ENCODE measurements at regions not wholly inside any gene's neighbourhood (a gene's known extent, or its start where the extent isn't known, plus 50 kb on each side); places are given as distances from the start of the nearest gene placed in this dataset.

DNA sequence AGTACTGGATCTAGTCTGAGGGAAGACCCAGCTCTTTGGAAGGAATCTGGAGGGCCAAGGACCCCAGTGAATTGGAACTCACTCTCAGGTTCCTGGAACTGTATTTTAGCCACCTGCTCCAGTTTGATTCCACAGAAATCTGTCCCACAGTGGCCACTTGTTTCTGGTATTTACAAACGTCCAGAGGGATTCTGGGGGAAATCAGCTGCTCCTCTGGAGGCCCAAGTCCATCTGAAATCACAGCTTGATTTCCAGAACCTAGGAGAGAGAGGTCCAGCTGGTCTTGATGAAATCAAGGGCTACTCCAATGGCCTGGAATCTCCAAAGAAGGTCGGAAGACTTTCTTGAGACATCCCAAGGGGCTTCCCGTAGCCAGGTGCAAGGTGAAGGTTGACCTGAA is 132.3 kb upstream of the UMPS start (continued):
- TF ChIP-seq, protein P1, sequence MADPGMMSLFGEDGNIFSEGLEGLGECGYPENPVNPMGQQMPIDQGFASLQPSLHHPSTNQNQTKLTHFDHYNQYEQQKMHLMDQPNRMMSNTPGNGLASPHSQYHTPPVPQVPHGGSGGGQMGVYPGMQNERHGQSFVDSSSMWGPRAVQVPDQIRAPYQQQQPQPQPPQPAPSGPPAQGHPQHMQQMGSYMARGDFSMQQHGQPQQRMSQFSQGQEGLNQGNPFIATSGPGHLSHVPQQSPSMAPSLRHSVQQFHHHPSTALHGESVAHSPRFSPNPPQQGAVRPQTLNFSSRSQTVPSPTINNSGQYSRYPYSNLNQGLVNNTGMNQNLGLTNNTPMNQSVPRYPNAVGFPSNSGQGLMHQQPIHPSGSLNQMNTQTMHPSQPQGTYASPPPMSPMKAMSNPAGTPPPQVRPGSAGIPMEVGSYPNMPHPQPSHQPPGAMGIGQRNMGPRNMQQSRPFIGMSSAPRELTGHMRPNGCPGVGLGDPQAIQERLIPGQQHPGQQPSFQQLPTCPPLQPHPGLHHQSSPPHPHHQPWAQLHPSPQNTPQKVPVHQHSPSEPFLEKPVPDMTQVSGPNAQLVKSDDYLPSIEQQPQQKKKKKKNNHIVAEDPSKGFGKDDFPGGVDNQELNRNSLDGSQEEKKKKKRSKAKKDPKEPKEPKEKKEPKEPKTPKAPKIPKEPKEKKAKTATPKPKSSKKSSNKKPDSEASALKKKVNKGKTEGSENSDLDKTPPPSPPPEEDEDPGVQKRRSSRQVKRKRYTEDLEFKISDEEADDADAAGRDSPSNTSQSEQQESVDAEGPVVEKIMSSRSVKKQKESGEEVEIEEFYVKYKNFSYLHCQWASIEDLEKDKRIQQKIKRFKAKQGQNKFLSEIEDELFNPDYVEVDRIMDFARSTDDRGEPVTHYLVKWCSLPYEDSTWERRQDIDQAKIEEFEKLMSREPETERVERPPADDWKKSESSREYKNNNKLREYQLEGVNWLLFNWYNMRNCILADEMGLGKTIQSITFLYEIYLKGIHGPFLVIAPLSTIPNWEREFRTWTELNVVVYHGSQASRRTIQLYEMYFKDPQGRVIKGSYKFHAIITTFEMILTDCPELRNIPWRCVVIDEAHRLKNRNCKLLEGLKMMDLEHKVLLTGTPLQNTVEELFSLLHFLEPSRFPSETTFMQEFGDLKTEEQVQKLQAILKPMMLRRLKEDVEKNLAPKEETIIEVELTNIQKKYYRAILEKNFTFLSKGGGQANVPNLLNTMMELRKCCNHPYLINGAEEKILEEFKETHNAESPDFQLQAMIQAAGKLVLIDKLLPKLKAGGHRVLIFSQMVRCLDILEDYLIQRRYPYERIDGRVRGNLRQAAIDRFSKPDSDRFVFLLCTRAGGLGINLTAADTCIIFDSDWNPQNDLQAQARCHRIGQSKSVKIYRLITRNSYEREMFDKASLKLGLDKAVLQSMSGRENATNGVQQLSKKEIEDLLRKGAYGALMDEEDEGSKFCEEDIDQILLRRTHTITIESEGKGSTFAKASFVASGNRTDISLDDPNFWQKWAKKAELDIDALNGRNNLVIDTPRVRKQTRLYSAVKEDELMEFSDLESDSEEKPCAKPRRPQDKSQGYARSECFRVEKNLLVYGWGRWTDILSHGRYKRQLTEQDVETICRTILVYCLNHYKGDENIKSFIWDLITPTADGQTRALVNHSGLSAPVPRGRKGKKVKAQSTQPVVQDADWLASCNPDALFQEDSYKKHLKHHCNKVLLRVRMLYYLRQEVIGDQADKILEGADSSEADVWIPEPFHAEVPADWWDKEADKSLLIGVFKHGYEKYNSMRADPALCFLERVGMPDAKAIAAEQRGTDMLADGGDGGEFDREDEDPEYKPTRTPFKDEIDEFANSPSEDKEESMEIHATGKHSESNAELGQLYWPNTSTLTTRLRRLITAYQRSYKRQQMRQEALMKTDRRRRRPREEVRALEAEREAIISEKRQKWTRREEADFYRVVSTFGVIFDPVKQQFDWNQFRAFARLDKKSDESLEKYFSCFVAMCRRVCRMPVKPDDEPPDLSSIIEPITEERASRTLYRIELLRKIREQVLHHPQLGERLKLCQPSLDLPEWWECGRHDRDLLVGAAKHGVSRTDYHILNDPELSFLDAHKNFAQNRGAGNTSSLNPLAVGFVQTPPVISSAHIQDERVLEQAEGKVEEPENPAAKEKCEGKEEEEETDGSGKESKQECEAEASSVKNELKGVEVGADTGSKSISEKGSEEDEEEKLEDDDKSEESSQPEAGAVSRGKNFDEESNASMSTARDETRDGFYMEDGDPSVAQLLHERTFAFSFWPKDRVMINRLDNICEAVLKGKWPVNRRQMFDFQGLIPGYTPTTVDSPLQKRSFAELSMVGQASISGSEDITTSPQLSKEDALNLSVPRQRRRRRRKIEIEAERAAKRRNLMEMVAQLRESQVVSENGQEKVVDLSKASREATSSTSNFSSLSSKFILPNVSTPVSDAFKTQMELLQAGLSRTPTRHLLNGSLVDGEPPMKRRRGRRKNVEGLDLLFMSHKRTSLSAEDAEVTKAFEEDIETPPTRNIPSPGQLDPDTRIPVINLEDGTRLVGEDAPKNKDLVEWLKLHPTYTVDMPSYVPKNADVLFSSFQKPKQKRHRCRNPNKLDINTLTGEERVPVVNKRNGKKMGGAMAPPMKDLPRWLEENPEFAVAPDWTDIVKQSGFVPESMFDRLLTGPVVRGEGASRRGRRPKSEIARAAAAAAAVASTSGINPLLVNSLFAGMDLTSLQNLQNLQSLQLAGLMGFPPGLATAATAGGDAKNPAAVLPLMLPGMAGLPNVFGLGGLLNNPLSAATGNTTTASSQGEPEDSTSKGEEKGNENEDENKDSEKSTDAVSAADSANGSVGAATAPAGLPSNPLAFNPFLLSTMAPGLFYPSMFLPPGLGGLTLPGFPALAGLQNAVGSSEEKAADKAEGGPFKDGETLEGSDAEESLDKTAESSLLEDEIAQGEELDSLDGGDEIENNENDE (IDR thresholded peaks at IDR 0.05; ENCODE audit: insufficient replicate concordance, low read length) = no peak
- no peak for TF ChIP-seq CHD2 (IDR thresholded peaks at IDR 0.05; ENCODE audit: low read length)
- TF ChIP-seq TEAD4 (IDR thresholded peaks at IDR 0.05; ENCODE audit: low read depth, low read length) = no peak
- TF ChIP-seq, protein P2, sequence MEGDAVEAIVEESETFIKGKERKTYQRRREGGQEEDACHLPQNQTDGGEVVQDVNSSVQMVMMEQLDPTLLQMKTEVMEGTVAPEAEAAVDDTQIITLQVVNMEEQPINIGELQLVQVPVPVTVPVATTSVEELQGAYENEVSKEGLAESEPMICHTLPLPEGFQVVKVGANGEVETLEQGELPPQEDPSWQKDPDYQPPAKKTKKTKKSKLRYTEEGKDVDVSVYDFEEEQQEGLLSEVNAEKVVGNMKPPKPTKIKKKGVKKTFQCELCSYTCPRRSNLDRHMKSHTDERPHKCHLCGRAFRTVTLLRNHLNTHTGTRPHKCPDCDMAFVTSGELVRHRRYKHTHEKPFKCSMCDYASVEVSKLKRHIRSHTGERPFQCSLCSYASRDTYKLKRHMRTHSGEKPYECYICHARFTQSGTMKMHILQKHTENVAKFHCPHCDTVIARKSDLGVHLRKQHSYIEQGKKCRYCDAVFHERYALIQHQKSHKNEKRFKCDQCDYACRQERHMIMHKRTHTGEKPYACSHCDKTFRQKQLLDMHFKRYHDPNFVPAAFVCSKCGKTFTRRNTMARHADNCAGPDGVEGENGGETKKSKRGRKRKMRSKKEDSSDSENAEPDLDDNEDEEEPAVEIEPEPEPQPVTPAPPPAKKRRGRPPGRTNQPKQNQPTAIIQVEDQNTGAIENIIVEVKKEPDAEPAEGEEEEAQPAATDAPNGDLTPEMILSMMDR (IDR thresholded peaks at IDR 0.05; ENCODE audit: control extremely low read depth in 1 of 3, insufficient read depth in 1 of 3, low read depth in 1 of 3, low read length in 3 of 3) = no peak
- no peak for TF ChIP-seq HDAC2 (IDR thresholded peaks at IDR 0.05; ENCODE audit: borderline replicate concordance in 1 of 2, low read depth in 2 of 2, low read length in 2 of 2)
- TF ChIP-seq EZH2 (IDR thresholded peaks at IDR 0.05; ENCODE audit: low read depth, low read length, severe bottlenecking) = no peak
- TF ChIP-seq NANOG (IDR thresholded peaks at IDR 0.05; ENCODE audit: insufficient read depth, low read depth, low read length, poor library complexity, severe bottlenecking) = no peak
- TF ChIP-seq KDM1A (IDR thresholded peaks at IDR 0.05; ENCODE audit: borderline replicate concordance, low read length) = no peak
- no peak for TF ChIP-seq MAFK (IDR thresholded peaks at IDR 0.05; ENCODE audit: low read depth, low read length)
